NB4 (cell line): ENCODE measurements at regions not wholly inside any gene's neighbourhood (a gene's known extent, or its start where the extent isn't known, plus 50 kb on each side); places are given as distances from the start of the nearest gene placed in this dataset.
"Not testable (repeated sequence)": the region's sequence is repeated elsewhere in the genome, so short reads cannot be mapped to it uniquely, and the experiment has no call there.

Experiments used
- DNase-seq: peaks from one replicate; pipeline ENCODE4 v3.0.0; 2010; ENCODE audit warnings: low read depth
- H3K4me3 ChIP-seq: one replicate; pipeline ENCODE4 v1.5.1; 2011; ENCODE audit warnings: mild to moderate bottlenecking, low read depth, low read length, moderate library complexity
- MYC ChIP-seq: IDR thresholded peaks from 2 replicates; pipeline ENCODE4 v1.6.1; 2011; ENCODE audit warnings: low read depth, low read length
- POLR2A ChIP-seq: IDR thresholded peaks from 2 replicates; pipeline ENCODE4 v1.6.1; 2011; ENCODE audit warnings: mild to moderate bottlenecking; ENCODE audit not compliant: insufficient read length; ENCODE audit errors: extremely low read depth
- TF ChIP-seq, protein P1 (sequence below): IDR thresholded peaks from one replicate; pipeline ENCODE4 v1.5.1; 2012; ENCODE audit warnings: low read depth, low read length
- TF ChIP-seq, protein P2 (sequence below): IDR thresholded peaks from 2 replicates; pipeline ENCODE4 v1.6.1; 2011; ENCODE audit warnings: low read depth, low read length

DNA sequence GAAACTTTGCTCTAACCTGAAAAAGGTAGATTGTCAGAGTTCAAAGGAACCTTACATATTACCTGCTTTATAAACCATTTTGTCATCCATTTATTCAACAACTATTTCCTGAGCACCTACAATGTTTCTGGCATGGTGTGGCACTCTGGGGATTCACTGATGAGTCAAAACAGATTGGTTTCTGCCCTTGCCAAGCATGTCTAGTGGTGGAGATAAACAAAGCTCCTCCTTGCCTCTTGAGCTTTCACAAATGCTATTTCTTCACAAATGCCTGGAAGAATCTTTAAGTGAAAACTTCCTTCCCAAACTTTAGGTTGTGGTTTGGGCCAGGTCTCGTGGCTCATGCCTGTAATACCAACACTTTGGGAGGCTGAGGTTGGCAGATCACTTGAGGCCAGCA is 85.1 kb upstream of the RELN start:
- H3K4me3 ChIP-seq = no peak overlapping the region
- TF ChIP-seq POLR2A (no peak), MYC (no peak)
- TF ChIP-seq, protein P1, sequence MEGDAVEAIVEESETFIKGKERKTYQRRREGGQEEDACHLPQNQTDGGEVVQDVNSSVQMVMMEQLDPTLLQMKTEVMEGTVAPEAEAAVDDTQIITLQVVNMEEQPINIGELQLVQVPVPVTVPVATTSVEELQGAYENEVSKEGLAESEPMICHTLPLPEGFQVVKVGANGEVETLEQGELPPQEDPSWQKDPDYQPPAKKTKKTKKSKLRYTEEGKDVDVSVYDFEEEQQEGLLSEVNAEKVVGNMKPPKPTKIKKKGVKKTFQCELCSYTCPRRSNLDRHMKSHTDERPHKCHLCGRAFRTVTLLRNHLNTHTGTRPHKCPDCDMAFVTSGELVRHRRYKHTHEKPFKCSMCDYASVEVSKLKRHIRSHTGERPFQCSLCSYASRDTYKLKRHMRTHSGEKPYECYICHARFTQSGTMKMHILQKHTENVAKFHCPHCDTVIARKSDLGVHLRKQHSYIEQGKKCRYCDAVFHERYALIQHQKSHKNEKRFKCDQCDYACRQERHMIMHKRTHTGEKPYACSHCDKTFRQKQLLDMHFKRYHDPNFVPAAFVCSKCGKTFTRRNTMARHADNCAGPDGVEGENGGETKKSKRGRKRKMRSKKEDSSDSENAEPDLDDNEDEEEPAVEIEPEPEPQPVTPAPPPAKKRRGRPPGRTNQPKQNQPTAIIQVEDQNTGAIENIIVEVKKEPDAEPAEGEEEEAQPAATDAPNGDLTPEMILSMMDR = no peak
- TF ChIP-seq, protein P2, sequence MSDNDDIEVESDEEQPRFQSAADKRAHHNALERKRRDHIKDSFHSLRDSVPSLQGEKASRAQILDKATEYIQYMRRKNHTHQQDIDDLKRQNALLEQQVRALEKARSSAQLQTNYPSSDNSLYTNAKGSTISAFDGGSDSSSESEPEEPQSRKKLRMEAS = no peak
- no peak for DNase-seq

DNA sequence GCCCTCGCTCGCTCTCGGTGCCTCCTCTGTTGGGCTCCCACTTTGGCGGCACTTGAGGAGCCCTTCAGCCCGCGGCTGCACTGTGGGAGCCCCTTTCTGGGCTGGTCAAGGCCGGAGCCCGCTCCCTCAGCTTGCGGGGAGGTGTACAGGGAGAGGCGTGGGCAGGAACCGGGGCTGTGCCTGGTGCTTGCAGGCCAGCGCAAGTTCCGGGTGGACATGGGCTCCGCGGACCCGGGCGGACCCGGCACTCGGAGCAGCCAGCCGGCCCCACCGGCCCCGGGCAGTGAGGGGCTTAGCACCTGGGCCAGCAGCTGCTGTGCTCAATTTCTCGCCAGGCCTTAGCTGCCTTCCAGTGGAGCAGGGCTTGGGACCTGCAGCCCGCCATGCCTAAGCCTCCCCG is 82.2 kb upstream of the RELN start:
- not testable (repeated sequence) for H3K4me3 ChIP-seq, DNase-seq

DNA sequence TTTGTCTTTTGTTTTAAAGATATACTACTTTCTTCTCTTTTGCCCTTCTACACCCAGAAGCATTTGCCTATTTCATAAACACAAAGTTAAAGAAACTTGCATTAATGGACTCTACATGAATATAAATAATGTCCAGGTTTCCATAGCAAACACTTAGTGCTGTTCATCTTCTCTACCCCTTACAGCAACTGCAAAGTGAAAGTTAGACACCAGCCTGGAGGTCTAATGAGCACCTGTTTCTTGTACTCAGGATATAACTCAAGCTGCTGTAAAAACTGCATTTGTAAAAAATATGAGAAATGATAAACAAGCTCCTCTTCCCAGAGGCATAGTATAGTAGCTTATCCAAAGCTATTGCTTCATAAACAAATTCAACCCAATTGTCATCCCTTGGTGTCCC is 76.0 kb upstream of the RELN start:
- DNase-seq = no peak
- TF ChIP-seq, protein P2 = no peak
- TF ChIP-seq MYC = no peak
- TF ChIP-seq, protein P1 = no peak
- no peak overlapping the region for H3K4me3 ChIP-seq

DNA sequence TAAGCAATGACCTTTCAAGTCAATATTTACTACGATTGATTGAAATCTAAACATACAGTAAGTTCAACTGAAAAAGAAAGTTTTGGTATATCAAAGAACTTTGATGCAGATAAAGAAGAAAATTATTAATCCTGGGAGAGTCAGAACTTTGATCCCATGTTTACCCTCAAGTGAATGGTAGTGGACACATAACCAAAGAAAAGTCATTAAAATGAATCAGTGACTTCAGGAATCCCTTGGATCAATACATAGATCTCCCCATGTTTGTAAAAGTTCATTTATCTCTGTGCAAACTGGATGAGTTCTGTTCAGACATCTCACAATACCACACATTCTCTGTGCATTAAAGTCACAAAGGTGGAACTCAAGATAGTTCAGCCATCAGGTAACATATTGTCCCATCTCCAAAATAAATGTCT is 75.5 kb upstream of the RELN start:
- H3K4me3 ChIP-seq = no peak overlapping the region
- no peak for DNase-seq
- no peak for TF ChIP-seq MYC

DNA sequence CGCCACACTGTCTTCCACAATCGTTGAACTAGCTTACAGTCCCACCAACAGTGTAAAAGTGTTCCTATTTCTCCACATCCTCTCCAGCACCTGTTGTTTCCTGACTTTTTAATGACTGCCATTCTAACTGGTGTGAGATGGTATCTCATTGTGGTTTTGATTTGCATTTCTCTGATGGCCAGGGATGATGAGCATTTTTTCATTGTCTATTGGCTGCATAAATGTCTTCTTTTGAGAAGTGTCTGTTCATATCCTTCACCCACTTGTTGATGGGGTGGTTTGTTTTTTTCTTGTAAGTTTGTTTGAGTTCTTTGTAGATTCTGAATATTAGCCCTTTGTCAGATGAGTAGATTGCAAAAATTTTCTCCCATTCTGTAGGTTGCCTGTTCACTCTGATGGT is 74.3 kb upstream of the RELN start:
- not testable (repeated sequence) for H3K4me3 ChIP-seq, DNase-seq

DNA sequence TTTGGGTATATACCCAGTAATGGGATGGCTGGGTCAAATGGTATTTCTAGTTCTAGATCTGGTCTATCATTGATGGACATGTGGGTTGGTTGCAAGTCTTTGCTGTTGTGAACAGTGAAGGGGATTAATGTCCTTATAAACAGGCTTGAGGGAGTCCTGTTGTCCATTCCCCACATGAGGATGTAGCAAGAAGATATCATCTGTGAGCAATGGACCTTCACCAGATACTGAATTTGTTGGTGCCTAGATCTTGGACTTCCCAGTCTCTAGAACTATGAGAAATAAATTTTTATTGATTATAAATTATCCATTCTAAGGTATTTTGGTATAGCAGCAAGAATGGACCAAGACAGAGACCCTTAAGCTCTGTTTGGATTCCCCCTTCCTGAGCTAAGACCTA is 72.2 kb upstream of the RELN start:
- TF ChIP-seq, protein P2 = no peak
- no peak for DNase-seq
- no peak overlapping the region for H3K4me3 ChIP-seq

DNA sequence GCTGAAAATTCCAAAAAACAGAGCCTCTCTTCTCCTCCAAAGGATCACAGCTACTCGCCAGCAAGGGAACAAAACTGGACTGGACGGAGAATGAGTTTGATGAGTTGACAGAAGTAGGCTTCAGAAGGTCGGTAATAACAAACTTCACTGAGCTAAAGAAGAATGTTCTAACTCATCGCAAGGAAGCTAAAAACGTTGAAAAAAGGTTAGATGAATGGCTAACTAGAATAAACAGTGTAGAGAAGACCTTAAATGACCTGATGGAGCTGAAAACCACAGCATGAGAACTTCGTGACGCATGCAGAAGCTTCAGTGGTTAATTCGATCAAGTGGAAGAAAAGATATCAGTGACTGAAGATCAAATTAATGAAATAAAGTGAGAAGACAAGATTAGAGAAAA is 70.4 kb upstream of the RELN start:
- not testable (repeated sequence) for H3K4me3 ChIP-seq, DNase-seq

DNA sequence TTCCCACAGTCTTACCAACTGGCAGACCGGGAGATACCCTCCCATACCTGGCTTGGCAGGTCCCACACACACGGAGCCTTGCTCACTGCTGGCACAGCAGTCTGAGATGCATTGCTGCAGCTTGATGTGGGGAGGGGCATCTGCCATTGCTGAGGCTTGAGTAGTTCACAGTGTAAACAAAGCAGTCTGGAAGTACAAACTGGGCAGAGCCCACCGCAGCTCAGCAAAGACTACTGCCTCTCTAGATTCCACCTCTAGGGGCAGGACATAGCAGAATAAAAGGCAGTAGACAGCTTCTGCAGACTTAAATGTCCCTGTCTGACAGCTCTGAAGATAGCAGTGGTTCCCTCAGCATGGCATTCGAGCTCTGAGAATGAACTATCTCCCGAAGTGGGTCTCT is 69.6 kb upstream of the RELN start:
- no peak for TF ChIP-seq POLR2A
- H3K4me3 ChIP-seq = no peak overlapping the region
- DNase-seq = no peak

DNA sequence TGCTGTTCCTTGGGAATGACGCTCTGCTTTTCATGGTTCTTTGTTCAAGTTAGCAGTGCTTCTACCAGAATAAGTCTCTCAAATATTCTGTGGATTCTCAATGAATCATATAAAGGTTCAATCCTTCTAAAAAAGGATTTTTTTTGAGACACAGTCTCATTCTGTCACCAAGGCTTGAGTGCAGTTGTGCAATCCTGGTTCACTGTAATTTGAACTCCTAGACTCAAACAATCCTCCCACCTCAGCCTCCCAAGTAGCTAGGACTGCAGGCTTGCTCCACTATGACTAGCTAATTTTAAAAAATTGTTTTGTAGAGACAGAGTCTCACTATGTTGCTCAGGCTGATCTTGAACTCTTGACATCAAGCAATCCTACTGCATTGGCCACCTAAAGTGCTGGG is 64.9 kb upstream of the RELN start:
- no peak overlapping the region for H3K4me3 ChIP-seq
- no peak for TF ChIP-seq POLR2A
- TF ChIP-seq, protein P1 = no peak
- TF ChIP-seq, protein P2 = no peak
- no peak for TF ChIP-seq MYC
- DNase-seq = no peak
